Prostate gland (tissue), 2 donors: ENCODE measurements at regions not wholly inside any gene's neighbourhood (a gene's known extent, or its start where the extent isn't known, plus 50 kb on each side); places are given as distances from the start of the nearest gene placed in this dataset.

Experiments
- DNase-seq: peaks from one replicate; pipeline ENCODE4 v3.0.0-alpha.2; 2019; ENCODE audit warnings: low spot score
- H3K27ac ChIP-seq, 2 donors: fragments of 200-600 bp; sonication (generic); 2 replicates each; pipeline ENCODE4 v1.5.1; 2017 to 2019
- H3K27me3 ChIP-seq: fragments of 200-600 bp; sonication (generic); replicated peaks from 2 replicates; pipeline ENCODE4 v1.5.1; 2019; ENCODE audit not compliant: insufficient read depth
- H3K36me3 ChIP-seq, 2 donors: fragments of 200-600 bp; sonication (generic); 1 replicate in 1 of 2; 2 replicates in 1 of 2; pipeline versions ENCODE4 v1.5.1 to v1.8.1; 2017 to 2019
- H3K4me1 ChIP-seq: fragments of 200-600 bp; sonication (generic); replicated peaks from 2 replicates; pipeline ENCODE4 v1.5.1; 2019
- H3K4me3 ChIP-seq, 2 donors: fragments of 200-600 bp; sonication (generic); 2 replicates each; pipeline ENCODE4 v1.5.1; 2017 to 2019
- H3K9me3 ChIP-seq: fragments of 200-600 bp; sonication (generic); 2 replicates; pipeline ENCODE4 v1.5.1; 2017
- POLR2A ChIP-seq: fragments of 450-650 bp; IDR thresholded peaks from one replicate; pipeline ENCODE4 v1.6.1; 2016; ENCODE audit warnings: antibody characterized with exemption, mild to moderate bottlenecking
- POLR2AphosphoS5 ChIP-seq: sonication (generic); formaldehyde crosslinking; IDR thresholded peaks from one replicate; pipeline ENCODE4 v1.6.1; 2017; ENCODE audit warnings: antibody characterized with exemption
- WGBS: methylation state at CpG from one replicate; pipeline ENCODE4 v1.1.5; 2018; 5-methylcytosine and 5-hydroxymethylcytosine counted together
- intact Hi-C: fragments of 100-400 bp; cut with DNase I; formaldehyde crosslinking; loops from one replicate; pipeline ENCODE4 v1.14.2; 2022
- TF ChIP-seq, protein P1 (sequence below), 4 experiments: fragments of 200-600 bp in 2 of 4; fragments of 450-650 bp in 2 of 4; sonication (generic) in 2 of 4; IDR thresholded peaks; 1 replicate in 3 of 4; 2 replicates in 1 of 4; pipeline ENCODE4 v1.5.1; 2016 to 2019; ENCODE audit warnings: antibody characterized with exemption in 4 of 4, mild to moderate bottlenecking in 2 of 4, moderate library complexity in 2 of 4

DNA sequence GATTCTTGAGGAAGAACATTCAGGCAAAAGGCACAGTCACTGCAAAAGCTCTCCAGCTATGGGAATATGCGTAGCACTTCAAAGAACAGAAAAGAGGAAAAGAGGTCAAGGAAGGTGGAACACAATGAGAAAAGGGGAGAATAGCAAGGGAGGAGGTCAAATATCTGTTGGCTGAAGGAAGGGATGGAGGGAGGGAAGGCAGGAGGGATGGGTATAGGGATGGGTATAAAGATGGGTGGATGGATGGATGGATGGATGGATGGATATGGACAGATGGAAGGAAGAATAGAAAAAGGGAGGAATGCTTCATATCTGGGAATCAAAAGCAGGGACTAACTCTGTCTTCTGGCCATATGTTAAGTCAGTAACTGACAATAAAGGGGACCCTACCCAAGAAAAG, 164.2 kb upstream of the TOP1 start:
- Histone ChIP-seq H3K4me1 (no peaks in the 10 kb centered on the region), H3K27ac (no peak overlapping the region), H3K27me3 (no peaks in the 10 kb centered on the region), H3K9me3 (no peaks in the 10 kb centered on the region), H3K4me3 (no peak overlapping the region), H3K36me3 (no peaks in the 10 kb centered on the region)
- TF ChIP-seq POLR2AphosphoS5: no peak
- TF ChIP-seq POLR2A: no peak
- TF ChIP-seq, protein P1, sequence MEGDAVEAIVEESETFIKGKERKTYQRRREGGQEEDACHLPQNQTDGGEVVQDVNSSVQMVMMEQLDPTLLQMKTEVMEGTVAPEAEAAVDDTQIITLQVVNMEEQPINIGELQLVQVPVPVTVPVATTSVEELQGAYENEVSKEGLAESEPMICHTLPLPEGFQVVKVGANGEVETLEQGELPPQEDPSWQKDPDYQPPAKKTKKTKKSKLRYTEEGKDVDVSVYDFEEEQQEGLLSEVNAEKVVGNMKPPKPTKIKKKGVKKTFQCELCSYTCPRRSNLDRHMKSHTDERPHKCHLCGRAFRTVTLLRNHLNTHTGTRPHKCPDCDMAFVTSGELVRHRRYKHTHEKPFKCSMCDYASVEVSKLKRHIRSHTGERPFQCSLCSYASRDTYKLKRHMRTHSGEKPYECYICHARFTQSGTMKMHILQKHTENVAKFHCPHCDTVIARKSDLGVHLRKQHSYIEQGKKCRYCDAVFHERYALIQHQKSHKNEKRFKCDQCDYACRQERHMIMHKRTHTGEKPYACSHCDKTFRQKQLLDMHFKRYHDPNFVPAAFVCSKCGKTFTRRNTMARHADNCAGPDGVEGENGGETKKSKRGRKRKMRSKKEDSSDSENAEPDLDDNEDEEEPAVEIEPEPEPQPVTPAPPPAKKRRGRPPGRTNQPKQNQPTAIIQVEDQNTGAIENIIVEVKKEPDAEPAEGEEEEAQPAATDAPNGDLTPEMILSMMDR (IDR thresholded peaks at IDR 0.05): no peak
- no peak for DNase-seq
- WGBS: 84% methylated on average over 1 of the region's 1 CpG
- intact Hi-C loops: no loop called here

DNA sequence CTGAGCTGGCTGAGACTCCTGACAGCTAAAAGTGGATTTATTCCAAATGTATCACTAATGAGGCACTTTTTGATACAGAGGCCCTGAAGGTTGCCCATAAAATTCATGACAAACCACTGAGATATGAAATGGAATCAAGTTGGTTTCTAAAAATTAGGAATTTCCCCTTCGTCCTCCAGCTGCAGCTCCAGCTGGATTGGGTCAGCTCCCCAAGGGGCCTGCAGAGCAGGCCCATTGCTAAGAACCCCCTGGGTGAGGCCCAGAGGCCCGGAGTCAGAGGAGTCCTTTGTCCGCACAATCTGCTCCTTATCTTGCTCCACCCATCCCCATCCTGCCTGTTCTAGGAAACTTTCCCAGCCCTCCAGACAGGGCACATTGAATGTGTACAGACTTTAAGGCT, 163.5 kb upstream of the TOP1 start:
- 87% methylated on average over 3 of the region's 3 CpGs for WGBS
- no peaks in the 10 kb centered on the region for H3K9me3 ChIP-seq
- no peak for DNase-seq
- TF ChIP-seq POLR2A (no peak), POLR2AphosphoS5 (no peak)
- TF ChIP-seq, protein P1 (IDR thresholded peaks at IDR 0.05): no peak
- H3K36me3 ChIP-seq: no peaks in the 10 kb centered on the region
- no peaks in the 10 kb centered on the region for H3K27me3 ChIP-seq
- intact Hi-C loops: no loop called here
- no peak overlapping the region for H3K4me3 ChIP-seq
- no peak overlapping the region for H3K27ac ChIP-seq
- H3K4me1 ChIP-seq: no peaks in the 10 kb centered on the region

DNA sequence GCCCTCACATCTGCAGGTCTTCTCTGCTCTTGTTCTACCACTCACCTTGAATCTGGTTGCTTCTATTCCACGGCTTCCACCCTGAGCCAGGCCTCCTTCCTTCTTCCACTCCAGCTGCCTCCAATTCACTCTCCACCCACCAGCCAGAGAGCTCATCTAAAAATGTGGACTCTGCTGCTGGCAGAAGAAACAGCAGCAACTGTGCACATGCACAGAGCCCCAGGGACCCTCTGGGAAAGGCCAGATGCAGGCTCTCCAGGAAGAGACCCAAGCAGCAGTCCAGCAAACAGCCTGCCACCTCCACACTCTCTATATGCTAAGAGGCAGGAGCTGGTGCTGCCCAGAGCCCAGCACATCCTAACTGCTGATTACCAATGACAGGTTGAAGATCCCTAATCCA, 162.6 kb upstream of the TOP1 start:
- intact Hi-C loops: no loop called here
- H3K36me3 ChIP-seq: no peaks in the 10 kb centered on the region
- no peak overlapping the region for H3K27ac ChIP-seq
- 0% methylated on average over 1 of the region's 1 CpG for WGBS
- no peak overlapping the region for H3K4me3 ChIP-seq
- H3K9me3 ChIP-seq: no peaks in the 10 kb centered on the region
- TF ChIP-seq POLR2AphosphoS5 (no peak), POLR2A (no peak)
- no peak for DNase-seq
- H3K27me3 ChIP-seq: no peaks in the 10 kb centered on the region
- no peaks in the 10 kb centered on the region for H3K4me1 ChIP-seq

DNA sequence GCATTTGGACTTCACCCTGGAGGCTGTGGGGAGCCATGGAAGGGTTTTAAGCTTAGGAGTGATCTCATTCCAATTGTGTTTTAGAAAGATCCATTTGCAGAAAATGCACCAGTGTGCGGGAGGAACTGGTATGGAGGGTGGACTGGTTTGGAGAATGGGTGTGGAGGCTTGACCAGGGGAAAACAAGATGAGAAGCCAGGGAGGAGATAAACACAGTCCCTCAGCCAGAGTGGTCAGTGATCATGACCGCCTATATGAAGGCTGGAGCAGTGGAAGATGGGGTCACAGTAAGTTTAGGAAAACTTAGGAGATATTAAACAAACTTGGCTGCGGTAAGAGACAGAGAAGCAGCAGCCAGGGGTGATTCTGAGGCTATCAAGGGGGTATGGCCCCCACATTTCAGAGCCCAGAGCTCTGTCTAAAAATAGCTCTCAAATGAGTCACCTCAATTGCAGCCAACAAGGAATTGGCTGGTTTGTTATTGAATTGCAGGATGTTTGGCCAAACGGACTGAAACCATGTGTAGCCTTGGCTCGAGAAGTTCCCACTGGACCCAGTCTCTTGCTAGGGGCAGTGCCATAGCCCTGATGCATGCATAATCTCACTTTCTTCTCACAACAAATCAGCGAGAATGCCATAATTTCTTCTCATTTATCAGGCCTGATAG, 159.9 kb upstream of the TOP1 start:
- DNase-seq: no peak
- WGBS: 56% methylated on average over 6 of the region's 6 CpGs
- no peaks in the 10 kb centered on the region for H3K9me3 ChIP-seq
- H3K36me3 ChIP-seq: no peaks in the 10 kb centered on the region
- no peaks in the 10 kb centered on the region for H3K4me1 ChIP-seq
- H3K27me3 ChIP-seq: no peaks in the 10 kb centered on the region
- no peak overlapping the region for H3K4me3 ChIP-seq
- intact Hi-C loops: no loop called here
- no peak for TF ChIP-seq POLR2A
- TF ChIP-seq, protein P1 (IDR thresholded peaks at IDR 0.05): no peak
- TF ChIP-seq POLR2AphosphoS5: no peak
- no peak overlapping the region for H3K27ac ChIP-seq

DNA sequence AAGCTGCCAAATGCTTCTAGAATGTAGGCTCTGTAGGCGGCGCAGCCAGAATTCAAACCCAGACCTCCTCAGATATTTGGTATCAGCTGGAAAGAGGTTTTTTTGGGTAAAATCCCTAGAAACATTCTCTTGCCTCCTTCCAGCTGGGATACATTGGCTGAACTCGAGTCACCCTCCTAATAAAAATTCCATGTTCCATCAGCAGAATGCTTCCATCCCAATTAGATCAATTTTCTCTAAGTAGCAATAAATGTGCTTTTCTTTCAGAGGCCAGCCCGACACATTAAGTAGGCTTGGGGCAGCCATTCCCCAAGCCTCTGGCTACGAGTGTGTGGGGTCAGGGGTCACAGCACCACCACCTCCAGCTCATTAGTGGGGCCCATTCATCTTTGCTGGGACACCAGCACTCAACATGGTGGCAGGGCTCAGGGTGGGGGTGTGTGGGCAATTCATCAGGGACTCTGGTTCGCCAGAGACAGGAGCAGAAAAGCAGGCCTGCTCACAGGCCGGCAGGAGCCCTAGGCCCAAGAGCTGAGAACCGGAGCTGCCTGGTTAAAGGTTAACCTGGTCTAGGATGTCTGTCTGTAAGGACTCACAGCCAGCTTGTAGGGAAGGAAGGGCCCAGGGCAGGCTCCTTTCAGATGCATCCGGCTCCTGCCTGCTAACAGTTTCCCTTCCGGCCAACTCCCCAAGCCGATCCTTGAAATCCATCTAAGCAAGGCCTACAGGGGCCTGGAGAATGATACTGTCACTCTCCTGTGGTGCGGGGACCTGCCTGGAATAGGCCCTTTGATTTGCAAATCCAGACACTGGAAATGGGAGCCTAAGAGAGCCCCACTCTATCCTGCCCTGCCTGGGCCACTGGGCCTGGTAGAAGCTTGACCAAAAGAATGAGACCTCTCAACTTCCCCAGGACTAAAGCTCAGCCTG, 159.1 kb upstream of the TOP1 start:
- H3K9me3 ChIP-seq: no peaks in the 10 kb centered on the region
- H3K36me3 ChIP-seq: no peaks in the 10 kb centered on the region
- intact Hi-C loops: no loop called here
- TF ChIP-seq POLR2A: no peak
- no peak for TF ChIP-seq POLR2AphosphoS5
- TF ChIP-seq, protein P1 (IDR thresholded peaks at IDR 0.05): no peak
- no peak for DNase-seq
- no peaks in the 10 kb centered on the region for H3K27me3 ChIP-seq
- H3K4me1 ChIP-seq: no peaks in the 10 kb centered on the region
- H3K4me3 ChIP-seq: no peak overlapping the region
- 86% methylated on average over 12 of the region's 12 CpGs for WGBS
- no peak overlapping the region for H3K27ac ChIP-seq
